GM12872 (cell line): ENCODE measurements at regions not wholly inside any gene's neighbourhood (a gene's known extent, or its start where the extent isn't known, plus 50 kb on each side); places are given as distances from the start of the nearest gene placed in this dataset.

Experiments
- CTCF ChIP-seq: IDR thresholded peaks from 3 replicates; pipeline ENCODE4 v1.5.1; 2011; ENCODE audit warnings: low read depth, mild to moderate bottlenecking, low read length, moderate library complexity; ENCODE audit not compliant: insufficient read depth

GRCh38 chr20:9920866-9921265, 82.0 kb upstream of the PAK5 start:
- no peak for TF ChIP-seq CTCF

DNA sequence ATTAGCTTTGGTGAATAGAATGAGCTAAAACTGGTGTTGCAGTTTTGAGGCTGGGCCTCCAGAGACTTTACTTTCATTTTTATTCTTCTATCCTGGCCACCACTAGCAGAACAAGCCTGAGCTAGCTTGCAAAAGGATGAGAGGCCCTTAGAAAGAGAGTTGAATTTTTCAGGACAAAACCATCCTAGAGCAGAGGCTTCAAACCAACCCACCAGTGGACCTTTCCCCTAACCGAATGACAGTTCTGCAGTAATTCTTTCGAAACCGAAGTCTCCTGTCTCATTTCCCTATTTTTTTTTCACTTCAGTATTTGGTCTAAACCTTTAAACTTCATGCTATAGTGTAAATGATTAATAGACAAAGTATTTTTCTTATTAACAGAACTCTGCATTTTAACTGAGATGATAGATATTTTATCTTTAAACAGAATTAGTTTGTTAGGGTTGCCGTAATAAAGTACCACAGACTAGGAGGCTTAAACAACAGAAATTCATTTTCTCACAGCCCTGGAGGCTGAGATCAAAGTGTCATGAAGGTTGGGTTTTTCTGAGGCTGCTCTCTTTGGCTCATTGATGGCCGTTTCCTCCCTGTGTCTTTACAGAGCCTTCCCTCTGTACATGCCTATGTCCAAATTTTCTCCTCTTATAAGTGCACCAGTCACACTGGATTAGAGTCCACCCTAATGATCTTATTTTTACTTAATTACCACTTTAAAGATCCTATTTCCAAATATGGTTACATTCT, 80.6 kb upstream of the PAK5 start:
- no peak for TF ChIP-seq CTCF

GRCh38 chr20:9918348-9918747, 79.5 kb upstream of the PAK5 start:
- no peak for TF ChIP-seq CTCF

DNA sequence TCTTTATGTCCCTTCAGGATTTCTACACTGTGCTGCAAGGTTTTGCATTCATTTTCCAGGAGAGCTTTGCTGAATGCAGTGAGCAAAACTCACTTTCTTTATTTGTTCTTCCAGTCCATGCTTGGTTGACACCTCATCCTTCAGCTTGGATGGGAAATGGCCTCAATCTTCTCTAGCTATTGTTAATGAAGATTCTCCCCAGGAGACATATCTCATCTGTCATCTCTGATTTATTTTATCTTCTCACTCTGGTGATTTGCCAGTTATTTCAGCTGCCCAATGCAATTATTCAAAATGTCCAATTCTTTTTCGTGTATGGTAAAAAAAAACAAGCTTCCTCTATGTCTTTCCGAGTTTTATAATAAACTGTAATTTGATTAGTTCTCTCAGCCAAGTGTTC, 77.9 kb upstream of the PAK5 start:
- no peak for TF ChIP-seq CTCF

GRCh38 chr20:9912858-9913434, 74.1 kb upstream of the PAK5 start:
- TF ChIP-seq CTCF = peak; percentile 71; the same call in 2 of the 3 replicates

GRCh38 chr20:9912290-9912689, 73.4 kb upstream of the PAK5 start:
- no peak for TF ChIP-seq CTCF

GRCh38 chr20:9911519-9911918, 72.6 kb upstream of the PAK5 start:
- TF ChIP-seq CTCF = no peak
